HG02885 (cell line): ENCODE measurements at regions not wholly inside any gene's neighbourhood (a gene's known extent, or its start where the extent isn't known, plus 50 kb on each side); places are given as distances from the start of the nearest gene placed in this dataset.
"Not testable (repeated sequence)": the region's sequence is repeated elsewhere in the genome, so short reads cannot be mapped to it uniquely, and the experiment has no call there.

Experiments
- ATAC-seq: cut with Tn5 transposase; IDR thresholded peaks from one replicate; pipeline ENCODE4 v1.9.1; 2021; ENCODE audit warnings: mild to moderate bottlenecking; ENCODE audit not compliant: unreplicated experiment, poor library complexity

DNA sequence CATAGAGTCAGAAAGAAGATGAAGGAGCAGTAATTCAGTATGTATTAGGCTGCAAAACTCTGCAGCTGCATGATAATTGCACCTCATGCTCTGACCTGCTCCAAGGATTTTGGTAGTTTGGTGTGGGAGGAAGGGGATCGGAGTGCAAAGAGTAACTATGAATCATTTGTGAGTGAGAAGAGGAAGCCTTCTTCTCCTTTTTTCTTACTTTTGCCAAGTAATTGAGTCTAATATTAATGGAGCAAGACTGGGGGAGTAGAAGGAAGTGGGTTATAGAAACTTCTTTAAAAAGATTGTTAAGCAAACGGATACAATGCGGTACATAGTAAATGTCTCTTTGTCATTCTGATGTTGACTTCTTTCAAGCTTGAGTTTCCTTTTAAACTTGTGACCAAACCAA, 276.5 kb downstream of the EDEM1 start:
- no peak for ATAC-seq

DNA sequence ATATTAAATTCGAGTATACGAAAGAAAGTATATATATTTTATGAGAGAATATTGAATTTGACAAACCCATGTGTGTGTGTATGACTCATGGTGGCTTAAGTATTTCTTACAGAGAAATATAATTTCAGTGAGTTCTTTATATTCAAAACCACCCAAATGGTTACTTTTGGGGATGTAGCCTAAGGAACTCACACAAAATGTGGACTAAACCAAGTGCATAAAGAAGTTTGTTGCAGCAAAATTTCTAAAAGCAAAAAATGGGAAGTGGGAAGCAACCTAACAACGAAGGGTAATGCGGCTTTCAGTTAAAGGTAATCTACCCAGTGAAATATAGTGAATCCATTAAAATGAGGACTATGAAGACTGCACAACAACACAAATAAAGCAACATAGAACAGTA, 277.1 kb downstream of the EDEM1 start:
- no peak for ATAC-seq

DNA sequence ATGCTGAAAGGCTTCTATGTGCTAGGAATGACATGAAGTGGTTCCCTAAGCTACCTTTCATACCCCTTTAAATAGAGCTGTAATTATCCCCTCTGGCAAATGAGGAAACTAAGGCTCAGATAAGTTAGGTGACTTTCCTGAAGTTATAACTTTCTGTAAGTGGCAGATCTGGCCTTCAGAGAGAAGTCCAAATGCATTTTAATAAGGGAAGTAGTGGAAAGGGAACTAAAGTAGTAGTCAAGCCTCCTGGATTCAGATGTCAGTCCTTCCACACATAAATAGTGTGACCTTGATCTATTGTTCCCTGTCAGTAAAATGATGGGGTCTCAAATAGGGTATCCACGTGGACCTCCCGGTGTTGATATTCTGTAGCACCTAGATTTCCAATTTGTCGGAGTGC, 277.7 kb downstream of the EDEM1 start:
- no peak for ATAC-seq

GRCh38 chr3:5466065-5466464, 278.6 kb downstream of the EDEM1 start:
- no peak for ATAC-seq

- ATAC-seq, result no peak
These were observed 279.2 kb downstream of the EDEM1 start for GRCh38 chr3:5466717-5467116.

DNA sequence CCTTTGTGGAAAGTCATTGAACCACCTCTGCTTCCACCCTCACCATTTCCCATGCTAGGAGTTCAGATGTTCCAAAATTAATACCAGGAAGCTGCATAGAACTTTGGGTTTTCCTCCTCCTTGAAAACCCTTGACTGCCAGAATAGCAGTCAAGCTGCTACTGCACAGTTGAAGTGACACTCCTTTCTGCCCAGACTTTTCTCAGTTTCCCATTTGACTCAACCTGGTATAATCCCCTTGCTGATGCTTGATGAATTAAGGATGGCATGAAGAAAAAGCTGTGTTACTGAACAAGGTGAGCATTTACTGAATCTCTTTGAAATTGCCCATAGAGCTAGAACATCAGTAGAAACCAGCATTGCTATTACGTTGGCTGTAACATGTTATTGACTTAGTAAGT, 286.0 kb downstream of the EDEM1 start:
- ATAC-seq, result no peak

- ATAC-seq, result no peak
These were observed 288.9 kb downstream of the EDEM1 start for GRCh38 chr3:5476403-5476802.

DNA sequence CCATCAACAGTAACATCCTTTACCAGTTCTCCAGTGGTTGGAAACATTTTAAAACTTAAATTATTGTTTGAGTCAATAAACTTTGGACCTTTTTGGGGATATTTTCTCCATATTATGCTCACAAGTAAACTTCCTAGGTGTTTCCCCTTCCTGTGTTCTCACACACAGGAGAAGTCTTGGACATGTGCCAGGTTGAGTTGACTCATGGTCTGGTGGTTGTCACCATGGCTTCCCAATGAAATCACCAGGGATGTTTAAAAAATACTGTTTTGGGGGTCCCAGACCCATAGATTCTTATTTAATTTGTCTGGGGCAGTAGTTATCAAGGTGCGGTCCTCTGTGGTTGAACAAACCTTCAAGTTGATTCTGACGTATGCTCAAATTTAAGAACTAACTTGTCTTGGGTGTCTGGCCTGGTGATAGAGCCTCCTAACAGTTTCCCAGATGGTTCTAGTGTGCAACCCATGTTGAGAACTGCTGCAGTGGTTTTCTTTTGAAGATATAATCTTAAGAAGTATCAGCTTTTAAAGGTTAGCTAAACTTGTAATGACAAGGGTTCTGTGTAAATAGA, 291.8 kb downstream of the EDEM1 start:
- no peak for ATAC-seq

GRCh38 chr3:5480190-5480589, 292.7 kb downstream of the EDEM1 start:
- no peak for ATAC-seq

GRCh38 chr3:5485427-5485826, 297.9 kb downstream of the EDEM1 start:
- peak; percentile 74 for ATAC-seq

- no peak for ATAC-seq
These were observed 301.3 kb downstream of the EDEM1 start for GRCh38 chr3:5488771-5489170.

DNA sequence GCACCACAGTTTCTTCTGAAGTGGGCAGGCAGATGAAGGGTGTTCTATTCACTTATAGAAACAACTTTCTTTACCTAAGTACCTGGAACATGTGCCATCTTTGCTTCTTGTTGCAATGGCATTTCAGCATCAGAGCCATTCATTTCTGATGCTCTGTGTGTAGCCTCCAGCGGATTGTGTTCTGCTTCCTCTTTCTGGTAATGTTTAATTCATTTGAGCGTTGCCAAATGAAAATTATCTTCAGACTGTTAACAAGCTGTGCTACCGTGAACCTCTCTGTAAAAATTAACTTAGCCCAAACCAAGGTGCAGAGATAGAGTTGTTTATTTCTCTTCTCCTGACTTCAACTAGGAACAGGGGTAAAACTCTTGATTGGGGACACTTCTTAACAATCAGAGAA, 302.0 kb downstream of the EDEM1 start:
- ATAC-seq, result no peak

GRCh38 chr3:5494905-5495519, 307.5 kb downstream of the EDEM1 start:
- ATAC-seq, result no peak

DNA sequence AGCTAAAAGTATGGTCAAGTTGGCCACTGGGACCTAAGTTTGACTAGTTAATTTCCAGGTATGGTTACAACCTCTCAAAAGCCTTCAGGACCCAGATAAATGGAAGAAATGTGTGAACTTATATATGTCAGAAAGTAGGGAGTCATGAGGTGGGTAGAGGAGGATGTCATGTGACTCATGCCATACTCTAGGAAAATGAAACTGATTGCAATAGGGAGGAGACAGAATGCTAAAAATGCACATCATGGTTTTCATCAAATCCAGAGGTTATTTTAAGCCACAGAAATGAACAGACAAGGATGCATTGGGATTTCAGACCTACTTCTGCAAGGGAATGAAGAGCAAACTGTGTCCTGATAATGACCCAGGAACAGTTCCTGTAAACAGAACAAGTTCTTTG, 310.0 kb downstream of the EDEM1 start:
- no peak for ATAC-seq

- ATAC-seq, result peak; percentile 33
These were observed 311.5 kb downstream of the EDEM1 start for GRCh38 chr3:5498981-5499380.

GRCh38 chr3:5499404-5499803, 311.9 kb downstream of the EDEM1 start:
- peak; percentile 86 for ATAC-seq

DNA sequence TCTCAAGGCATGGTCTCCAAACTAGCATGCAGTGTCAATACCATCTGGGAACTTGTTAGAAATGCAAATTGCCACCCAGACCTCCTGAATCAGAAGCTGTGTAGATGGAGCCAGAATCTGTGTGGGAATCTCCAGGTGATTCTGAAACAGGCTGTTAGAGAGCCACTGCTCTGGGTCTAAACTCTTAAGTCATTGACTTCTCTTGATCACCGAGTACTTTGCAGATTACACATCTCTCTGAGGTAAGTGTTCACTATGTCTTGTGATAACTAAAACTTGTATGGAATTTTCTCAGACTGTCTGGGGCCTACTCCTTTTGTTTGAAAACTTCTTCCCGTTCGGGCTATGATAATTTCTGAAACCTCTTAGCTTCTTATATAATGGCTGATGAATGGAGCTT, 315.6 kb downstream of the EDEM1 start:
- ATAC-seq, result no peak

- ATAC-seq, result no peak
These were observed 316.6 kb downstream of the EDEM1 start for GRCh38 chr3:5504135-5504534.

DNA sequence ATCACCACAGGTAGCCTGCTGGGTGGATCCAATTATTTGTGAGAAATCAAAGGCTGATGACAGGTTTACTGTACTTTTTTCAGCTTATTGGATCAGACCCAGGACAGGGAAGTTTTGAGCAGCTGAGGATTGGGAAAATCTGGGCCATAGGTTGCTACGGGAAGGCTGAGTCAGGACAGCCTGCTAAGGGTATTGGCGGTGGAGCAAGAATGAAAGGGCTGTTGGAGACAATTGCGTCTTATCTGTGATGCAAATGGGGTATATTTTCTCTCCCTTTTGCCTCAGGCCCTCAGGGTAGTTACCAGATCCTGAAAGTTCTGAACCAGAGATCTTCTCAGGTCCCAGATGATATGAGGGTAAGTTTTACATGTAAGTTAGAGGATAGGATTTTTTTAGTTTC, 317.7 kb downstream of the EDEM1 start:
- no peak for ATAC-seq

GRCh38 chr3:5505997-5506396, 318.5 kb downstream of the EDEM1 start:
- ATAC-seq, result no peak

DNA sequence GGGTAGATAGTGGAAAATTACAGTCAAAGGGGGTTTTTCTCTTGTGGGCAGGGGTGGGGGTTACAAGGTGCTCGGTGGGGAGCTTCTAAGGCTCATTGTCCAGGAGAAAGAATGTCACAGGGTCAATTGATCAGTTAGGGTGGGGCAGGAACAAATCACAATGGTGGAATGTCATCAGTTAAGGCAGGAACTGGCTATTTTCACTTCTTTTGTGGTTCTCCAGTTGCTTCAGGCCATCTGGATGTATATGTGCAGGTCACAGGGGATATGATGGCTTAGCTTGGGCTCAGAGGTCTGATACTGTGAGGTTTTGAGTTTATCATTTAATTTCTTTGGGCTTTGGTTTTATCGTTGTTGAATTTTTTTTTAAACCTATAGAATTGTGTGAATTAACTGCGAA, 321.4 kb downstream of the EDEM1 start:
- ATAC-seq, result not testable (repeated sequence)

- ATAC-seq, result no peak
These were observed 322.8 kb downstream of the EDEM1 start for GRCh38 chr3:5510300-5510699.

DNA sequence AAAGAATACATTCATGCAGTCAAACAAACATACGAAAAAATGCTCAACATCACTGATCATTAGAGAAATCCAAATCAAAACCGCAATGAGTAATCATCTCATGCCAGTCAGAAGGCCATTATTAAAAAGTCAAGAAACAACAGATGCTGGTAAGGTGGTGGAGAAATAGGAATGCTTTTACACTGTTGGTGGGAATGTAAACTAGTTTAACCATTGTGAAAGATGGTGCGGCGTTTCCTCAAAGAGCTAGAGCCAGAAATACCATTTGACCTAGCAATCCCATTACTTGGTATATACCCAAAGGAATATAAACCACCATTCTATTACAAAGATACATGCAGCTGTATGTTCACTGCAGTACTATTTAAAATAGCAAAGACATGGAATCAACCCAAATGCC, 330.4 kb downstream of the EDEM1 start:
- ATAC-seq, result no peak
